Loucy (cell line): ENCODE measurements at regions not wholly inside any gene's neighbourhood (a gene's known extent, or its start where the extent isn't known, plus 50 kb on each side); places are given as distances from the start of the nearest gene placed in this dataset.

Experiments used
- H2AFZ ChIP-seq: fragments of 200-600 bp; sonication (generic); 2 replicates; pipeline ENCODE4 v1.6.0; 2016; ENCODE audit warnings: antibody characterized with exemption, mild to moderate bottlenecking, low read length, moderate library complexity
- H3F3A ChIP-seq: fragments of 200-600 bp; 2 replicates; pipeline ENCODE4 v1.6.0; 2016; ENCODE audit warnings: antibody characterized with exemption, low read depth, mild to moderate bottlenecking
- H3K27me3 ChIP-seq: fragments of 200-600 bp; sonication (generic); 2 replicates; pipeline ENCODE4 v1.6.1; 2014; ENCODE audit warnings: low read length, mild to moderate bottlenecking; ENCODE audit not compliant: insufficient read depth, poor library complexity, severe bottlenecking
- H3K36me3 ChIP-seq: fragments of 200-600 bp; sonication (generic); 2 replicates; pipeline ENCODE4 v1.6.1; 2016; ENCODE audit warnings: low read length; ENCODE audit not compliant: insufficient read depth
- H3K4me1 ChIP-seq: fragments of 200-600 bp; sonication (generic); 2 replicates; pipeline ENCODE4 v1.5.1; 2014; ENCODE audit warnings: low read length, mild to moderate bottlenecking; ENCODE audit not compliant: insufficient read depth, poor library complexity, severe bottlenecking
- H3K4me2 ChIP-seq: fragments of 200-600 bp; sonication (generic); 2 replicates; pipeline ENCODE4 v1.6.0; 2014; ENCODE audit warnings: antibody characterized with exemption, low read length, low read depth, mild to moderate bottlenecking; ENCODE audit not compliant: poor library complexity, severe bottlenecking
- H3K4me3 ChIP-seq: fragments of 200-600 bp; sonication (generic); 2 replicates; pipeline ENCODE4 v1.5.1; 2014; ENCODE audit warnings: low read length, mild to moderate bottlenecking, mixed read lengths; ENCODE audit not compliant: poor library complexity, severe bottlenecking
- H3K79me2 ChIP-seq: fragments of 200-600 bp; sonication (generic); 2 replicates; pipeline ENCODE4 v1.6.1; 2014; ENCODE audit warnings: low read length; ENCODE audit not compliant: insufficient read depth
- H3K9ac ChIP-seq: fragments of 200-600 bp; sonication (generic); 2 replicates; pipeline ENCODE4 v1.6.0; 2014; ENCODE audit warnings: mild to moderate bottlenecking, low read depth, low read length, moderate library complexity; ENCODE audit not compliant: poor library complexity, severe bottlenecking
- H3K9me2 ChIP-seq: fragments of 200-600 bp; sonication (generic); replicated peaks from 2 replicates; pipeline ENCODE4 v1.6.1; 2016; ENCODE audit warnings: low read depth, low read length, mixed read lengths
- H3K9me3 ChIP-seq: fragments of 200-600 bp; sonication (generic); 2 replicates; pipeline ENCODE4 v1.6.1; 2014; ENCODE audit warnings: mild to moderate bottlenecking, antibody characterized with exemption, low read length, low read depth; ENCODE audit not compliant: insufficient read depth
- H4K20me1 ChIP-seq: fragments of 200-600 bp; sonication (generic); 2 replicates; pipeline ENCODE4 v1.6.0; 2014; ENCODE audit warnings: antibody characterized with exemption, low read length, mild to moderate bottlenecking; ENCODE audit not compliant: insufficient read depth, poor library complexity, severe bottlenecking
- CTCF ChIP-seq: fragments of 200-600 bp; sonication (generic); conservative IDR thresholded peaks from 2 replicates; pipeline ENCODE4 v1.5.1; 2014; ENCODE audit warnings: mild to moderate bottlenecking, antibody characterized with exemption, low read length
- EZH2phosphoT487 ChIP-seq: fragments of 200-600 bp; IDR thresholded peaks from 2 replicates; pipeline ENCODE4 v1.6.1; 2018; ENCODE audit warnings: antibody characterized with exemption, mild to moderate bottlenecking, moderate library complexity, borderline replicate concordance

- Histone ChIP-seq H3K9me2 (no peaks in the 10 kb centered on the region), H4K20me1 (no peaks in the 10 kb centered on the region), H3K4me2 (no peak overlapping the region), H3K9ac (no peak overlapping the region), H3F3A (no peaks in the 10 kb centered on the region), H3K36me3 (no peaks in the 10 kb centered on the region), H3K4me1 (no peaks in the 10 kb centered on the region), H2AFZ (no peak overlapping the region), H3K4me3 (no peak overlapping the region), H3K79me2 (no peaks in the 10 kb centered on the region), H3K27me3 (no peaks in the 10 kb centered on the region), H3K9me3 (no peaks in the 10 kb centered on the region)
- no peak for TF ChIP-seq CTCF
- TF ChIP-seq EZH2phosphoT487 = no peak
These were observed 674.4 kb downstream of the SEMA5A start for GRCh38 chr5:8871446-8871845.

- H2AFZ ChIP-seq = no peak overlapping the region
- H4K20me1 ChIP-seq = no peaks in the 10 kb centered on the region
- H3K4me2 ChIP-seq = no peak overlapping the region
- TF ChIP-seq CTCF (no peak), EZH2phosphoT487 (no peak)
- H3F3A ChIP-seq = no peaks in the 10 kb centered on the region
- H3K4me3 ChIP-seq = no peak overlapping the region
- no peaks in the 10 kb centered on the region for H3K4me1 ChIP-seq
- H3K9ac ChIP-seq = no peak overlapping the region
- H3K27me3 ChIP-seq = no peaks in the 10 kb centered on the region
- H3K79me2 ChIP-seq = no peaks in the 10 kb centered on the region
- no peaks in the 10 kb centered on the region for H3K36me3 ChIP-seq
- no peaks in the 10 kb centered on the region for H3K9me3 ChIP-seq
- no peaks in the 10 kb centered on the region for H3K9me2 ChIP-seq
These were observed 670.2 kb downstream of the SEMA5A start for GRCh38 chr5:8875722-8876121.

GRCh38 chr5:8879248-8879647, 666.6 kb downstream of the SEMA5A start:
- Histone ChIP-seq H3K79me2 (no peaks in the 10 kb centered on the region), H3K27me3 (no peaks in the 10 kb centered on the region), H2AFZ (no peak overlapping the region), H4K20me1 (no peaks in the 10 kb centered on the region), H3F3A (no peaks in the 10 kb centered on the region), H3K4me1 (no peaks in the 10 kb centered on the region), H3K36me3 (no peaks in the 10 kb centered on the region), H3K9me3 (no peaks in the 10 kb centered on the region), H3K4me2 (no peak overlapping the region), H3K9me2 (no peaks in the 10 kb centered on the region), H3K4me3 (no peak overlapping the region), H3K9ac (no peak overlapping the region)
- TF ChIP-seq EZH2phosphoT487 (no peak), CTCF (no peak)
